ENCODE measurements at regions not wholly inside any gene's neighbourhood (a gene's known extent, or its start where the extent isn't known, plus 50 kb on each side); places are given as distances from the start of the nearest gene placed in this dataset.
"Not testable (repeated sequence)": the region's sequence is repeated elsewhere in the genome, so short reads cannot be mapped to it uniquely, and the experiment has no call there.

DNA sequence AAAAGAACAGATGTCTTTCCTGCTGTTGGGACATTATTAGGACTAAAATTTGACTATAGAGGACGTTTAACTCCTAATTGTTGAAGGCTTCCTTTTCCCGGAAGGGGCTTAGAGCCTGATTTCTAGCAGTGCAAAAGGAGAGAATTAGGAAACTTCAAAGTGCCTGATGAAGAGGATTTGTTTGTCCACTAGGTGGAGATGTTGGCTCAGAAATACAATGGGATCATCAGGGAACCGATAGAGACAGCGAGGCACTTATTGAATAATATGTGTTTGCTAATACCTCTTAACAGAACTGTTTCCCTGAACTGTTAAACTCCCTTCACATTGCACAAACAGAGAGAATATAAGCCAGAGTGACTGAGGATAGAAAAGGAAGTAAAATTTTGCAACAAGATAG, 311.5 kb downstream of the KDM5D start:
- DNase-seq (ENCODE audit: low spot score in 2 of 2) (peak in 1 of 2 donors; percentile 7), ATAC-seq (peak; percentile 47 to 61)
- H3K9me3 Mint-ChIP-seq = peaks cover 0 to 3% of the 10 kb centered on the region in 2 donors
- peaks cover 0 to 7% of the 10 kb centered on the region in 2 donors for H3K36me3 Mint-ChIP-seq
- H3K27ac Mint-ChIP-seq = no peak overlapping the region

DNA sequence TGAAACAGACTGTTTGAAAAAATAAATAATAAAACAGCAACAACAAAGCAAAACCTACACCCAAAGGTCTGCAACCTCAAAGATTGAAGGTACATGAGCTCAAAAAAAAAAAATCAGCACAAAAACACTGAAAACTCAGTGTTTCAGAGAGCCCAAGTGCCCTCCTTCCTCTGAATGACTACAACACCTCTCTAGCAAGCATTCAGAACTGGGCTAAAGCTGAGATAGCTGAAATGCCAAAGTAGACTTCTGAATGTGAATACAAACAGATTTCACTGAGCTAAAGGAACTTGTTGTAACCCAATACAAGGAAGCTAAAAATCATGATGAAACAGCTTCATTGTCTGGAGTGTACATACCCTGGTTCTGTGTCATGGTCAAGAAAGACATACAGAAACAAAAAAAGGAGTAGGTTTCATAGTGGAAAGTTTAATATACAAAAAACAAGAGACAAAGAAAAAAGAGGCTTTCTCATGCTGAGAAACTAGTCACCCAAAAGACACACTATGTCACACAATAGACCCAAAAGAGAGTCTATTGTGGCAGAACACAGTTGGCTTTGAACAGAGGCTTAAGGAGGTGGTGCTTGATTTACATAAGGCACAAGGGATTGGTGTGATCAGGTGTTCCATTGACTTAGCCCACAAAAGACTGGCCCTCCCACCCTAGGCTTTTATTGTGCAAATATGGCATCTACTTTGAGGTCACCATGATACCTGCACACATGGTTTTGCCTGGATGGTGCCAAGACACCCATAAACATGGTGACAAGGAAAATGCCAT, 316.6 kb downstream of the KDM5D start:
- no peak for ATAC-seq
- no peak for DNase-seq (ENCODE audit: low spot score in 2 of 2)
- no peak overlapping the region for H3K27ac Mint-ChIP-seq
- H3K36me3 Mint-ChIP-seq = no peaks in the 10 kb centered on the region
- H3K9me3 Mint-ChIP-seq = no peaks in the 10 kb centered on the region

DNA sequence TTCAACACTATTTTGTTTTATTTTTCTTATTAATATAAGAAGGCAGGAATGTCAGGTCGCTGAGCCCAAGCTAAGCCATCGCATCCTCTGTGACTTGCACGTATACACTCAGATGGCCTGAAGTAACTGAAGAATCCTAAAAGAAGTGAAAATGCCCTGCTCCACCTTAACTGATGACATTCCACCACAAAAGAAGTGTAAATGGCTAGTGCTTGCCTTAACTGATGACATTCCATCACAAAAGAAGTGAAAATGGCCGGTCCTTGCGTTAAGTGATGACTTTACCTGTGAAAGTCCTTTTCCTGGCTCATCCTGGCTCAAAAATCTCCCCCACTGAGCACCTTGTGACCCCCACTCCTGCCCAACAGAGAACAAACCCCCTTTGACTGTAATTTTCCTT, 317.3 kb downstream of the KDM5D start:
- not testable (repeated sequence) for H3K9me3 Mint-ChIP-seq; H3K36me3 Mint-ChIP-seq; DNase-seq (ENCODE audit: low spot score in 2 of 2); ATAC-seq; H3K27ac Mint-ChIP-seq

DNA sequence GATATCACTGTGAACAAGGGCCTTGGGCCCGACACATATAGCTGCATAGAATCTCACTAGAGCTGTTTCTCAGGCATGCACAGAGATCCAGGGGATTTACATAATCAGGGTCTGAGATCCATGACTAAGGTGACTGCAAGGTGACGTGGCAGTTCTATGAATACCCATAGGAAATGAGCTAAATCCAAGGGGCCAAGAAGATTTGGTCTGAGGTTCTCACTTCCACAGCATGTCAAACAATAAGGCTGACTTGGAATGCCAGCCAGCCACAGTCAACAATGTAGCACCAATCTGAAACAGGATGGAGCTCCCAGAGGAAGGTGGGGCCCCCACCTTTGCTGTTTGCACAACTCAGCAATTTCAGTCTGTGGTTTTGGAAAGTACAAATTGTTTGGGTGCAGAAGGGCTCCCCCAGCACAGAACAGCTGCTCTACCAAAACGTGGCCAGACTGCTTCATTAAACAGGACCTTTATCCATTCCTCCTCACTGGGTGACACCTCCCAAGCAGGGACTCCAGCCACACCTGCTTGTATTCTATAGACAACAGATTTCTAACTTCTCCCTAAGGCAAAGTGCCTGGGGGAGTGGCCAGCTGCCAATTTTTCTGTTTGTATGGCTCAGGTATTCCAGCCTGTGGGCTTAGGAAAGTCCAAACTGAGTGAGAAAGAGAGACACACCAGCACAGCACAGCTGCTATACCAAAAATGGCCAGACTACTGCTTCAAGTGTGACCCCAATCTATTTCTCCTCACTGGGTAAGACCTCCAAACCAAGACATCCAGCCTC, 333.4 kb downstream of the KDM5D start:
- ATAC-seq = no peak
- Mint-ChIP-seq H3K36me3 (peaks cover 0 to 3% of the 10 kb centered on the region in 2 donors), H3K9me3 (peaks cover 0 to 3% of the 10 kb centered on the region in 2 donors), H3K27ac (no peak overlapping the region)
- no peak for DNase-seq (ENCODE audit: low spot score in 2 of 2)

DNA sequence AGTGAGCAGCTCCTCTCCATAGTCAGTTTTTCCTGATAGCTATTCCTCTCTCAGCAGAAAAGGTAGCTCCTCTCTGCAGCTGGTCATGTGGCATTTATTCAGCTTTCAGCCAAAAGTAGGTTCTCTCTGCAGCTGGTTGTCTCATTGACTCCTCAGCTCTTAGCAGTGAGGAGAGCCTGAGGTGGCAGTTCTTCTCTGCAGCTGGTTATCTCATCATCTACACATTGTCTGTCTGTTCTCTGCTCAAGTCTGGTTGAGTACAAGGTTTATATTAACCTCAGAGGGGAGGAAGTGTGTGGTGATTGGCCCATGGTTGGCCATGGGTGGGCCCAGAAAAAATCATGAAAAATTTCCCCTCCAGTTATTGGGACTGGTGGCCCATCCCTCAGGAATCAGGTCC, 338.3 kb downstream of the KDM5D start:
- H3K36me3 Mint-ChIP-seq = no peaks in the 10 kb centered on the region
- ATAC-seq = no peak
- no peak for DNase-seq (ENCODE audit: low spot score in 2 of 2)
- H3K27ac Mint-ChIP-seq = no peak overlapping the region
- no peaks in the 10 kb centered on the region for H3K9me3 Mint-ChIP-seq

DNA sequence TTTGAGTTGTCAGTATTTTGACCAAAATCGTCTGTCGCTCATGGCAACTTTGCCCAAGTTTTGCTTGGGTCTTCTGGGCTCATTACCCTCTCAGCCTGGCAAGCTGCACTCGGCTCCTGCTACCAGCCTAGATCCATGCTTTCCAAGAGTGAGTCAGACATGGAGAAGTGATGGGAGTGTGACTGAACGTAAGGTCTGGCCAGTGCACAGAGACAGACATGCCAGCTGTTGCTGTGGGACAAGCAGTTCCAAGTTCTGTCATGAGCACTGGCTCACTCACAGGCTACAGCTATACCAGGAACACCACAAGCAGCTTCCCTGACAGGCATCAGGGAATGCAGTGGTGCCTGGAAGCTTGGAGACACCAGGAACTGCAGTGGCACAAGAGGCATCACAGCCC, 338.9 kb downstream of the KDM5D start:
- no peak for ATAC-seq
- no peak overlapping the region for H3K27ac Mint-ChIP-seq
- DNase-seq (ENCODE audit: low spot score in 2 of 2) = no peak
- H3K36me3 Mint-ChIP-seq = no peaks in the 10 kb centered on the region
- no peaks in the 10 kb centered on the region for H3K9me3 Mint-ChIP-seq

DNA sequence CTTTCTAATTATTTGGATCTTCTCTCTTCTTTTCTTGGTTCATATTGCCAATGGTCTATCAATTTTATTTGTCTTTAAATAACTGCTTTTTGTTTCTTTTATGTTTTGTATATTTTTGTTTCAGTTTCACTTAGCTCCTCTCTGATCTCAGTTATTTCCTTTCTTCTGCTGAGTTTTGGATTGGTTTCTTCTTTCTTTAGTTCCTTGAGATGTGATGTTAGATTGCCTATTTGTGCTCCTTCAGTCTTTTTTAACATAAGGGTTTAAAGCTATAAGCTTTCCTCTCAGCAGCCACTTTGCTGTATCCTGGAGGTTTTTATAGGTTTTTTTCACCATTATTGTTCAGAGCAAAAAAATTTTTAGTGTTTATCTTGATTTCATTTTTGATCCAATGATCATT, 351.6 kb downstream of the KDM5D start:
- no peak for ATAC-seq
- H3K36me3 Mint-ChIP-seq = no peaks in the 10 kb centered on the region
- H3K27ac Mint-ChIP-seq = peak overlapping the region in 1 of 2 donors; percentile 64
- no peak for DNase-seq (ENCODE audit: low spot score in 2 of 2)
- no peaks in the 10 kb centered on the region for H3K9me3 Mint-ChIP-seq

DNA sequence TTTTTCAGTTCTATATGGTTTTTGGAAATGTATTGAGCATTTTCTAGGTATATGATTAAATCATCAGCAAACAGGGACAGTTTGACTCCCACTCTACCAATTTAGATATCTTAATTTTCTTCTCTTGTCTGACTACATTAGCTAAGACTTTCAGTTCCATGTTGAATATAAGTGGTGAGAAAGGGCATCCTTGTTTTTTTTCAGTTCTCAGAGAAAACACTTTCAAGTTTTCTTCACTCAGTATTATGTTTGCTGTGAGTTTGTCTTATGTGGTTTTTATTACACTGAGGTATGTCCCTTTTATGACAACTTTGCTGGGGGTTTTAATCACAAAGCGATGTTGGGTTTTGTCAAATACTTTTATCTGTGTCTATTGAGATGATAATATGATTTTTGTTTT, 352.6 kb downstream of the KDM5D start:
- ATAC-seq = peak in 1 of 2 donors; percentile 85
- Mint-ChIP-seq H3K27ac (no peak overlapping the region), H3K9me3 (no peaks in the 10 kb centered on the region), H3K36me3 (no peaks in the 10 kb centered on the region)
- DNase-seq (ENCODE audit: low spot score in 2 of 2) = no peak

DNA sequence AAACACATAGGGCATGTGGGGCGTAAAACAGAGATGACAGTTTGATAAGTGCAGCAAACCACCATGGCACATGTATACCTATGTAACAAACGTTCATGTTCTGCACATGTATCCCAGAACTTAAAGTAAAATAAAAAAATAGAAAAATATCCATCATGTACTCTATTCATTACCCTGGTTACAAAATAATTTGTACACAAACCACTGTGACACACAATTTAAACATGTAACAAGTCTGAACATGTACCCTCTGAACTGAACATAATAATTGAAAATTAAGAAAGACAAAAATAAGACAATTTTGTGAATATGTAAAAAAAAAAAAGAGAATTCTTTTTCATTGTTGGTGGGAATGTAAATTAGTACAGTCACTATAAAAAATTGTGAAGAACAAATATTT, 379.2 kb downstream of the KDM5D start:
- no peak overlapping the region for H3K27ac Mint-ChIP-seq
- H3K9me3 Mint-ChIP-seq = no peaks in the 10 kb centered on the region
- no peaks in the 10 kb centered on the region for H3K36me3 Mint-ChIP-seq
- no peak for ATAC-seq
- no peak for DNase-seq (ENCODE audit: low spot score in 2 of 2)

DNA sequence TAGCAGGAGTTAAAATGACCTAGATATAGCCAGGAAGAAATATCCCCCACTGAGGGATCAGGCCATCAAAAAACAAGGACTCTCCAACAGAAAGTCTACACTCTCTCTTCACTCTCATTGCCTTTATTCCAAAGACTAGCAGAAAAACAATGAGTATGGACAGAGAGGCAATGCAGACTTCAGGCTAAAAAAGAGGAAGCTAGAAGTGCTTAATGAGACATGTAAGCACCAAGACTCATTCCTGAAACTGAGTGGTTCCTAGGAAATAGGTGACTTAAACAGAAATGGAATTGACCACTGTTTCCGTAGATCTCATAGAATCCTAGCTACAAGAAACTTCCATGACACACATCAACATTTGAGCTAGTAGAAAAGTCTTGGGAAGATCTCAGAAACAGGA, 387.3 kb downstream of the KDM5D start:
- no peak overlapping the region for H3K27ac Mint-ChIP-seq
- ATAC-seq = no peak

DNA sequence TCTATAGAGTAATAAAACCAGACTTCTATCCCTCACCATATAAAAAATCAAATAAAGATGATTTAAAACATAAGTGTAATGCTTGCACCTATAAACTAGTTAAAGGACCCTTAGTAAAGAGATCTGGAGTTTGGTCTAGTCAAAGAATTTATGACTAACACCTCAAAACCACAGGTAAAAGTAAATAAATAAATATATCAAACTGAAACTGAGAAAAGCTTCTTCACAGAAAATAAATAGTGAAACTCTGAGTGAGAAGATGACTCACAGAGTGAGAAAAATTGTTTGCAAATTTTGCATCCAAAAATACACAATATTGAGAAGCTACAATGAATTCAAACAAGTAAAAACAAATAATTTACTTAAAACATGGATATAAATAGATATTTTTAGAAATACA, 387.8 kb downstream of the KDM5D start:
- Mint-ChIP-seq H3K9me3 (no peaks in the 10 kb centered on the region), H3K36me3 (no peaks in the 10 kb centered on the region), H3K27ac (no peak overlapping the region)
- ATAC-seq (peak in 1 of 2 donors; percentile 58), DNase-seq (ENCODE audit: low spot score in 2 of 2) (no peak)

More for the DNA sequence above, 387.3 kb downstream of the KDM5D start:
- Mint-ChIP-seq H3K9me3 (no peaks in the 10 kb centered on the region), H3K36me3 (no peaks in the 10 kb centered on the region)
- no peak for DNase-seq (ENCODE audit: low spot score in 2 of 2)

DNA sequence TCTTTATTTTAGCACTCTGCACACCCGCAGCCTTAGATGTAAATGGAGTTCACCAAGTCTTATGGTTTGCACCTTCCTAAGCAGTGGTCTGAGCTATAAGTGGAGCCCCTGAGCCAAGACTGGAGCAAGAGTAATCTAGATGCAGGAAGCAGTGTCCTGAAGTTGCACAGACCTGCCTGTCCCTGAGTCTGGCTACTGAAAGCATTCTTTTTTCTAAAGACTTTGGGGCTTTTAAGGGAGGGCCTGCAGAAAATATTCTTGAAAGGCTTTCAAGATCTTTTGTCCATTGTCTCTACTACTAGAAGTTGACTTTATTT, 389.7 kb downstream of the KDM5D start:
- DNase-seq (ENCODE audit: low spot score in 2 of 2) (no peak), ATAC-seq (no peak)
- H3K27ac Mint-ChIP-seq = no peak overlapping the region
- H3K36me3 Mint-ChIP-seq = no peaks in the 10 kb centered on the region
- H3K9me3 Mint-ChIP-seq = no peaks in the 10 kb centered on the region

DNA sequence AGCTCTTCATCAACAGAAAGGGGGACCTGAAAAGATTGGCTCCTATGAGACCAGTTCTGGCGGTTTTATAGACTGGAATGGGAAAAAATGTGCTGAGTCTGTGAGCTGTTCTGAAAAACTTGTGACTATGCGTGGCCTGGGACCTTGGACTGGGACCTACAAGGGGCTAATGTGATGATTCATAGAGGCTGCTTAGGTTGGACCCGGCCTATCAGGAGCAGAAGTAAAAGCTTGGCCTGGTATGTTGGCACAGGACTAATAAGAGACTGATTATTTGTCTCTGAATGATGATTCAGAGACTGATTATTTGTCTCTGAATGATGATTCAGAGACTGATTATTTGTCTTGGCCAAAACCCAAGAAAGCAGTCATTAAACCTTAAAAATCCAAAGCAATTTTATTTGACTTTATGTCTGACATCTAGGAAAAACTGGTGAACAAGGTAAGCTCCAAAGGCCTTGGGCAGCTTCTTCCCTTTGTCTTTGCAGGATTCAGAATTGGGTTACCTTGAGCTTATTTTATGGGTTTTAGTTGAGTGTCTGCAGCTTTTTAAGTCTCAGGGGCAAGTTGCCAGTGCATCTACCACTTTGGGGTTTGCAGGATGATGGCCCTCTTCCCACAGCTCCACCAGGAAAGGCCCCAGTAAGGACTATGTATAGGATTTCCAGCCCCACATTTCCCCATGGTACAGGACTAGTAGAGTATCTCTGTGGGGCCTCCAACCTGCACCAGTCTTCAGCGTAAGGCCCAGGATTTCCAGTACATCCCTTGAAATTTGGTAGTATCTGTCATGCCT, 390.3 kb downstream of the KDM5D start:
- Mint-ChIP-seq H3K9me3 (no peaks in the 10 kb centered on the region), H3K27ac (no peak overlapping the region), H3K36me3 (no peaks in the 10 kb centered on the region)
- no peak for ATAC-seq
- DNase-seq (ENCODE audit: low spot score in 2 of 2) = no peak

DNA sequence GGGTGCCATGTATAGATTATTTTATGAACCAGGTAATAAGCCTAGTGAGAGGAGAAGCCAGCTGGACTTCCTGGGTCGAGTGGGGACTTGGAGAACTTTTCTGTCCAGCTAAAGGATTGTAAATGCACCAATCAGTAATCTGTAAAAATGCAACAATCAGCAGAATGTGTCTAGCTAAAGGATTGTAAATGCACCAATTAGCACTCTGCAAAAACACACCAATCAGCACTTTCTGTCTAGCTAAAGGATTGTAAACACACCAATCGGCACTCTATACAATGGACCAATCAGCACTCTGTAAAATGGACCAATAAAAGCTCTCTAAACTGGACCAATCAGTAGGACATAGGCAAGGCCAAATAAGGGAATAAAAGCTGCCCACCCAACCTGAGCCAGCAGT, 392.9 kb downstream of the KDM5D start:
- H3K9me3 Mint-ChIP-seq = no peaks in the 10 kb centered on the region
- ATAC-seq = no peak
- no peak overlapping the region for H3K27ac Mint-ChIP-seq
- no peaks in the 10 kb centered on the region for H3K36me3 Mint-ChIP-seq
- no peak for DNase-seq (ENCODE audit: low spot score in 2 of 2)

DNA sequence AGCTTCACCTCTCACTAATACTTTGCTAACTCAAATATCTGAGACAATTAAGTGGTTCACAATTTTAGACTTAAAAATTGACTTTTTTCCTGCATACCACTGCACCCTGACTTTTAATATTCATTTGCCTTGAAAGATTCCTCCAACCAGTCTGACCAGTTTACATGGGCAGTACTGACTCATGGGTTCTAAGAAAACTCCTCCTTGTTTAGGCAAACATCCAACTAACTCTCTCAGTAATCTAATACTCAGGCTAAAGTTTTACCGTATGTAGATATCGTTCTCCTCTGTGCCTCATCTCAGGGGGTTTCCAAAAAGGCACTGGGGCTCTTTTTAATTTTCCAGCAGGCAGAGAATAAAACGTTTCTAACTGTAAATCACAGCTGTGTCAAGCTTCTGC, 422.8 kb downstream of the KDM5D start:
- H3K27ac Mint-ChIP-seq = no peak overlapping the region
- ATAC-seq (no peak), DNase-seq (ENCODE audit: low spot score in 2 of 2) (no peak)
- peaks cover 0 to 3% of the 10 kb centered on the region in 2 donors for H3K9me3 Mint-ChIP-seq
- H3K36me3 Mint-ChIP-seq = peaks cover 0 to 5% of the 10 kb centered on the region in 2 donors

DNA sequence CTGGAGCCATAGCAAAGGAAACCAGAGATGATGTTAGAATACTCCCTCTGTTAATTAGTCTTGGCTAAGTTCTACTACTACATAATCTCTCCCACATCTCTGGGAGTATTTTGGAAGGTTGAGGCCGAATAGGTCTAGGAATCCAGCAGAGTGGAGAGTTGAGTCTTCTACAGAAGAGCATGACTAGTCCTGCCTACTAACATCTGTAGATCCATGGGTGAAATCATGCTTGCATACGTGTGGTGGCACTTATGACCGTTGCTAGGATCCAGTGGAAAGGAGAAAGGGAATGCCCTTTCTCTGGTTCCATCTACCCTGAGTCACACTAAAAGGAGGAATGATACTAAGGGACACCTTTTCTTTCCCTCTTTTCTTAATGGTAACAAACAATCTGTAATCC, 425.4 kb downstream of the KDM5D start:
- H3K27ac Mint-ChIP-seq = no peak overlapping the region

DNA sequence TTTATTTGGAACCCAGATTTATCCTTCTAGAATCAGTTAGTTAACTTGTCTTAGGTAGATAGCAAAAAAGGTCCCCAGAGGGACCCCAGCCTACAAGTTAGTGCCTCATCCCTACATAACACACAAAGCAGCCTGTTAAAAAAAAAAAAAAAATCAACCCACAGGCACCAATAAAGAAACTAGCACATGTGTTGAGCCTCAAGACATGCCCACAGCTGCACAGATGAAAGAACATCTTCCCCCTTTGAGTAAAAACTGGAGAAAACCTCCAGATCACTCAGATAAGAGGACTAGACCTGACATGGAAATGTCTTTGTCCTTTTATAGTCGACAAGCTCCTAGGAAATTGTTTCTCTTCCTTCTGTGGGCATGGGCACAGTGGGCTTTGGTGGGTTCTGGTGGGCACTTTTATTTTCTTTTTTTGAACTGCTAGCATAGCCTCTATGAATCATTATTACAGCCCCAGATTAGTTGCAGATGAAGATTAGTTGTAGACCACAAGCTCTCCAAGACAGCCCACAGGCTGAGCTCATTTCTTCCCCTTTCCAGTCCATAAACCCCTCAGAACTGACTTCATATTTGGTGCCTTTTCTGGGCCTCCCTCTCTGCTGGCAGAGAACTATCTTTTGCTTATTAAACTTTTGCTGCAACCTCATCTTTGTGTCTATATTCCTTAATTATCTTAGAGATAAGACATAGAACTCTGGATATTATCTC, 427.1 kb downstream of the KDM5D start:
- peak; percentile 39 to 61 for ATAC-seq

More for the DNA sequence above, 425.4 kb downstream of the KDM5D start:
- peaks cover 0 to 3% of the 10 kb centered on the region in 2 donors for H3K9me3 Mint-ChIP-seq
- DNase-seq (ENCODE audit: low spot score in 2 of 2) (no peak), ATAC-seq (no peak)
- peaks cover 0 to 5% of the 10 kb centered on the region in 2 donors for H3K36me3 Mint-ChIP-seq

More for the DNA sequence above, 427.1 kb downstream of the KDM5D start:
- Mint-ChIP-seq H3K9me3 (peaks cover 0 to 3% of the 10 kb centered on the region in 2 donors), H3K27ac (no peak overlapping the region), H3K36me3 (peaks cover 0 to 5% of the 10 kb centered on the region in 2 donors)
- DNase-seq (ENCODE audit: low spot score in 2 of 2) = no peak
